ENCODE measurements at regions not wholly inside any gene's neighbourhood (a gene's known extent, or its start where the extent isn't known, plus 50 kb on each side); places are given as distances from the start of the nearest gene placed in this dataset.
A peak's percentile ranks its signal among the peaks of the same experiment; 100 is the strongest.

DNA sequence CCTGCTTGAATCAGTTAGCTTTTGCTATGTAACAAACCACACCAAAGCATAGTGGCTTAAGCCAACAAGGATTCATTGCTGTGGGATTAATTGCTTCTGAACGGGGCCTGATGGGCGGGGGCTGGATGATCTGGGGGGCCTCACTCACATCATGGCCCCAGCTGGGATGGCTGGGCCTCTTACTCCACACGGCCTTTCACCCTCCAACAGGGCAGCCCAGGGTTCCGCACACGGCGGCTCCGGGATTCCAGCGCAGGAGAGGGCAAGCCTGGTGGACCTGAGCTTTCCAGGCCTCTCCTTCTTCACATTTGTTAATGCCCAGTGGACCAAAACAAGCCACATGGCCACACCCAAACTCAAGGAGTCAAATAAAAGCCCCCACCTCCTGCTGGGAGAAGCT is 86.3 kb upstream of the PHLPP1 start:
- DNase-seq: no peak

GRCh38 chr18:62631173-62631572 is 84.2 kb upstream of the PHLPP1 start:
- DNase-seq: no peak

GRCh38 chr18:62632788-62633455 is 82.4 kb upstream of the PHLPP1 start:
- DNase-seq: no peak

- DNase-seq: no peak
These were observed 80.9 kb upstream of the PHLPP1 start for GRCh38 chr18:62634458-62634857.

DNA sequence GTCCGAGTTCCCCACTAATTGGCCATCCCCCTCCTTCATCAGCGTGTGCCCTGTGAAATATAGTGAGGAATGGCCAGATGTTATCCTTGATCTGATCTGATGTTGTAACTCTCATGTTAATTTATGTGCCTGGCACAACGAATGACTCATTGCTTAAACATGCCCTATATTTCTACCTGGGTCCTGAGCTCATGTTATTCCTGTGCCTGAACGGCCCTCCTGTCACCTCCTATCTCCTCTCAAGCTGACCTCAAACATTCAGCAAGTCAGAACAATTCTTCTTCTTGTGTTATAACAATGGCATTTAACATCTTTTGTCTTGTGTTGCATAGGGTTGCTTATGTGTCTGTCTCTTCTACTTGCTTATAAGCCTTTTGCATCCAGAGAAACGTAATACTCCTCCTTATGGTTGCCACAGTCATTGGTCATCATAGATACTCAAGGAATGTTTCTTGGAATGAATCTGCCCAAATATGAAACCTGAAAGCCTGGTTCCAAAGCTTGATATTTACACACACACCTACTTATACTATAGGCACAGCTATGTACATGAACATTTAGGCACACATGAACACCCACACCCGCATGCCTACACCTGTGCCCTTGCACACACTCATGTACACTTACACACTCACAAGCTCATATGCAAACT is 80.2 kb upstream of the PHLPP1 start:
- DNase-seq: no peak

DNA sequence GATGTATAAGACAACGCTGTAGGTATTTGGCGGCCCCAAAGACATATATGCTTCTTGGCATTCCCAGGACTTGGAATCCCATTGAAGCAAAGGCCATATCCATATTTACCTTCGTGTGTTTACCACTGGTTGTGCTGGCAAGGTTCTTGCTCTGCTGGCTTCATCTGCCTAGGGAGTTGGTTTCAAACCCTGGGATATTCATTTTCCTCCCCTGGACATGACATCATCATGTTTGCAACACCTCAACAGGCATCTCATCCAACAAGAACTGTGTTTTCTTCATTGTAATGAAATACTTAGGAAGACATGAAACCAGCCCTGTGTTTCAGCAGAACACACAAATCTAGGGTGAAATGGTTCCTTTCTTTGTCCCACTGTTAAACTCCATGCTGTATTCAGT is 77.9 kb upstream of the PHLPP1 start:
- no peak for DNase-seq

DNA sequence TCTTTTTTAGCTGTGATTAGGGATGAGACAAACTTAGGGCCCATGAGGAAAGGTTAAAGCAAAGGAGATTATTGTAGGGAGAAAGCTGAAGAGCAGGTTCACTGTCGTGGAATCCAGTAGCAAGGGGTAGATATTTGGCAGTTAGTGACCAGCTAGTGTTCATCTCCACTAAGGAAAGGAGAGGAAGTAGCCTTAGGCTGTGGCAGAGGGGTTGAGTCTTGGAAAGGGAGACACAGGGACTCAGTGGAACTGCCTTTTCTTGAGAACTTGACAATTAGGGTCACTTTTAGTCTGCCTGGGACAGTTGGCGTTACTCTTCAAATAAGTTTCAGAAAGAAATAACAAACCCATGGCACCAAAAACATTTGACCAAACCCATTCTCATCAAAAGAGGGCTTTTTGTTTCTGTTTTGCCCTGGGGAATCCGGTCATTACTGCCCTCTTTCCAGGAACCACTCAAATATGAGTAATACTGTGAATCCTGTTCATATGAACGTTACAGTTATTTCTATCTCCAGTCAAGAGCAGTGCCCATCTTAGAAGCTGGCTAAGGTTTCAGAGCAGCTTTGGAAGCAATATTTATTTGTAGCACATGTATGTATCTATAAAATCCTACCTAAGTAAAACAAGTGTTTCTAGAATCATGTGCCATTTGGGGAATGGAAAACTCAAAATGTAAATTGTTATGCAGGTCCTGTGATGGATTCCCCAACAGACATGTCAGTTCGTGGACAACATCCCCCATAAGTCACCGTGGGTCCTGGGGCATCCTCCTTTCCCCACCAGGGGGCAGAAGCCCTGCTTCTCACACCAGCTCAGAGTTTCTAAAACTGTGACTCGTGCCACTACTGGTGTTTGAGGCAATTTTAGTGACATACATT is 77.3 kb upstream of the PHLPP1 start:
- DNase-seq: no peak

GRCh38 chr18:62643181-62643580 is 72.2 kb upstream of the PHLPP1 start:
- DNase-seq: no peak

GRCh38 chr18:62644773-62645172 is 70.6 kb upstream of the PHLPP1 start:
- no peak for DNase-seq

- no peak for DNase-seq
These were observed 68.2 kb upstream of the PHLPP1 start for GRCh38 chr18:62647179-62647578.

- DNase-seq: no peak
These were observed 67.2 kb upstream of the PHLPP1 start for GRCh38 chr18:62648045-62648678.

GRCh38 chr18:62651276-62652056 is 63.9 kb upstream of the PHLPP1 start:
- no peak for DNase-seq

DNA sequence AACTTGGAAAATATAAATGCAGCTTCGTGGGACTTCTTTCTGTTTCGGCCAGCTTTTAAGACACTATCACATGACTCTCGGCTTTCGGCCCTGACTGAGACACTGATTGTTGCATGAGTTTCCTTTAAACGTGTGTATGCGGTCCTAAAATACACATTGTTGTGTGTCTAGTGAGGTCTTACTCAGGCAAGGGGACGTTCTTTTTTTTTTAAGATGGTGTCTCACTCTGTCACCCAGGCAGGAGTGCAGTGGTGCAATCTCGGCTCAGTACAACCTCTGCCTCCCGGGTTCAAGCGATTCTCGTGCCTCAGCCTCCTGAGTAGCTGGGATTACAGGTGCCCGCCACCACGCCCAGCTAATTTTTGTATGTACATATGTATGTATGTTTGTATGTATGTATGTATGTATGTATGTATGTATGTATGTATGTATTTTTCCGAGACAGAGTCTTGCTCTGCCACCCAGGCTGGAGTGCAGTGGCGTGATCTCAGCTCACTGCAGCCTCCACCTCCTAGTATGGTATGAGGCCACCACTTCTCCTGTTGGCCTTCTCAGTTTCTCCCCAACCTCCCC is 63.2 kb upstream of the PHLPP1 start:
- DNase-seq: peak; percentile 8

DNA sequence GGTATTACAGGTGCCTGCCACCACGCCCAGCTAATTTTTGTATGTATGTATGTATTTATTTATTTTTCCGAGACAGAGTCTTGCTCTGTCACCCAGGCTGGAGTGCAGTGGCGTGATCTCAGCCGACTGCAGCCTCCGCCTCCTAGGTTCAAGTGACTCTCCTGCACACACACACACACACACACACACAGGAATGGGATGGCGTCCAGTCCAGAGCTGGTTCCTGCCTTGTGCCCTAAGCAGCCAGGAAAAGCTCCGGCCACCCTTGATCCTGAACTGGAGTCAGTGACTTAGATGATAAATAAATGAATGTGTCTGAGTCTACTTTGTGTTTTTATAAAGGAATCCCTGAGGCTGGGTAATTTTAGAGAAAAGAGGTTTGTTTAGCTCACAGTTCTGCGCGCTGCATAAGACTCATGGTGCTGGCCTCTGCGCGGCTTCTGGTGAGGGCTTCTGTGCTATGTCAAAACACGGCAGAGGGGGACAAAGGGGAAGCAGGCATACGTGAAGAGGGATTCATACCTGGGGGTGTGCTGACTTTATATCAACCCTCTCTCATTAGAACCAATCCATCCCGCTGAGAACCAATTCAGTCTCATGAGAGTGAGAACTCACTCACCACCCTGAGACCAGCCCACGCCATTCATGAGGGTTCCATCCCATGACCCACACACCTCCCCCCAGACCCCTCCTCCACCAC is 59.7 kb upstream of the PHLPP1 start:
- DNase-seq: no peak

DNA sequence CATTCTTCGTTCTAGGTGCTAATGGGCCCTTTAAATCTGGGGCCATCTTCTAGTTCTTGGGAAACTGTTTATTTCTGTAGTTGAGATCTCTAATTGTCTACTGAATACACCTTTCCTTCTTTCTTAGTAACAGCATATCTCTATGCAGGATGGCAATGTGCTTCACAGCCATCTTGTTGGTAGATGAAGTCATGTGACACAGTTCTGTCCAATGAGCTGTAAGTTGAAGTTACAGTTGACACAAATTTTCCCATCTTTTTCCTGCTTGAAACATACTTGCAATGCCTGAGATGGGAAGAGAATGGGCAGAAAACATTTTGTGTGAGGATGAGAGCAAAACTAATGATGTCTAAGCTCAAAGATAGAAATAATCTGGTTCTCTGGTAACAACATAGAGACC is 57.3 kb upstream of the PHLPP1 start:
- no peak for DNase-seq

GRCh38 chr18:62659698-62660097 is 55.6 kb upstream of the PHLPP1 start:
- DNase-seq: no peak

DNA sequence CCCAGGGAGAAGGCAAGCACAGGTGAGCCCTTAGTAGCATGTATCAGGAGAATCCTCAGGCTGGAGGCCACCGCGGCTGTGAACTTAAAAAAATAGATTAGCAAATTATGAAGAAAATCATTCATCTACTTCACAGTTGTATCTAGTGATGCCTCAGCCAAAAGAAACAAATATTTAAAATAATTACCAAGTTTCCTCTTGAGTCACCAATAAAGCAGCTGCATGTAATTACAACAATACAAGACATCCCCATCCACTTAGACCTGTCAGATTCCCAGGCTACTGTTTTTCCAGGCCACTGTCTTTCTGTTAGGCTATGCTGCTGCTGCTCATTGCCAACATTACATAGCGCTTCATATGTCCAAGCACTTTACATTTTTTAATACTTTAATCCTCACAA is 54.6 kb upstream of the PHLPP1 start:
- DNase-seq: no peak

- no peak for DNase-seq
These were observed 51.5 kb upstream of the PHLPP1 start for GRCh38 chr18:62663731-62664336.

- DNase-seq: no peak
These were observed 50.9 kb upstream of the PHLPP1 start for GRCh38 chr18:62664414-62664813.

DNA sequence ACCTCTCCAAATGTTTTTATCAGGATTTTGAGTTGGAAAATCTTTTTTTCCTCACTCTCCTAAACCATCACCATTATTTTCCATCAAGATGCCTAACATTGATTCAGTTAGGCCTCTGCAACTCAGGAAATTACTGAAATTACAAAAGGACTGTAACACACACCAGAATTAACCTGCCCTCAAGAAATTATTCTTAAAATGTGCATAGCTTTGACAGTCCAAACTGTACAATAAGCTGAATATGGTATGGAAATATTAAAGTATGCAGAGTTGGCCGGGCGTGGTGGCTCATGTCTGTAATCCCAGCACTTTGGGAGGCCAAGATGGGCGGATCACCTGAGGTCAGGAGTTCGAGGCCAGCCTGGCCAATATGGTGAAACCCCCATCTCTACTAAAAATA is 50.2 kb upstream of the PHLPP1 start:
- no peak for DNase-seq

All from hindlimb muscle (tissue), 1 donor.